H1 (cell line): ENCODE measurements at regions not wholly inside any gene's neighbourhood (a gene's known extent, or its start where the extent isn't known, plus 50 kb on each side); places are given as distances from the start of the nearest gene placed in this dataset.

Experiments used
- CTCF ChIA-PET: fragments of 300-600 bp; sonication (Branson Sonifier 250); formaldehyde crosslinking; loops from one replicate; lab custom pipeline; 2021; ENCODE audit not compliant: partially characterized antibody; lab: Charles Lee
- POLR2A ChIA-PET: fragments of 300-600 bp; sonication (Branson Sonifier 250); formaldehyde crosslinking; loops from one replicate; lab custom pipeline; 2021; ENCODE audit warnings: inconsistent platforms; ENCODE audit not compliant: partially characterized antibody; lab: Charles Lee
- DNase-seq, 2 experiments: peaks; one replicate each; pipeline versions ENCODE4 v3.0.0 to v3.0.0-alpha.2; 2010 to 2022; ENCODE audit warnings: low spot score in 2 of 2, low read depth in 1 of 2, mixed read lengths in 1 of 2
- FAIRE-seq: peaks from 2 replicates; lab custom pipeline; 2011; peaks lifted over from hg19 to GRCh38; lab: Jason Lieb, UNC
- H2AFZ ChIP-seq: 2 replicates; pipeline ENCODE4 v1.8.1; 2012; ENCODE audit warnings: low read length, inconsistent platforms
- H2AK5ac ChIP-seq: 2 replicates; pipeline ENCODE4 v1.6.1; 2013; ENCODE audit warnings: low read depth, low read length
- H2BK120ac ChIP-seq: replicated peaks from 2 replicates; pipeline ENCODE3; 2013; ENCODE audit warnings: low read depth, low read length, inconsistent platforms
- H2BK12ac ChIP-seq: 2 replicates; pipeline ENCODE4 v1.6.1; 2013; ENCODE audit warnings: low read depth, low read length
- H2BK15ac ChIP-seq: 2 replicates; pipeline ENCODE4 v1.6.1; 2013; ENCODE audit warnings: low read length
- H2BK20ac ChIP-seq: 2 replicates; pipeline ENCODE4 v1.6.1; 2013; ENCODE audit warnings: low read length
- H2BK5ac ChIP-seq: 2 replicates; pipeline ENCODE4 v1.6.1; 2013; ENCODE audit warnings: low read depth, low read length
- H3K14ac ChIP-seq: 2 replicates; pipeline ENCODE4 v1.6.1; 2013; ENCODE audit warnings: inconsistent platforms; ENCODE audit not compliant: insufficient read length
- H3K18ac ChIP-seq: 2 replicates; pipeline ENCODE4 v1.6.1; 2013; ENCODE audit warnings: low read length; ENCODE audit errors: extremely low read depth
- H3K23ac ChIP-seq: 2 replicates; pipeline ENCODE4 v1.6.1; 2013; ENCODE audit warnings: inconsistent platforms; ENCODE audit not compliant: insufficient read length
- H3K23me2 ChIP-seq: 2 replicates; pipeline ENCODE4 v1.6.1; 2013; ENCODE audit warnings: low read depth, low read length
- H3K27ac ChIP-seq: 2 replicates; pipeline ENCODE4 v1.6.1; 2011; ENCODE audit warnings: low read depth, low read length, inconsistent platforms
- H3K27me3 ChIP-seq, 4 experiments: replicated peaks in 1 of 4; 1 replicate in 1 of 4; 2 replicates in 3 of 4; pipeline versions ENCODE4 v1.6.1 to v1.8.1; 2011 to 2013; ENCODE audit warnings: low read length in 3 of 4, mild to moderate bottlenecking in 3 of 4, inconsistent platforms in 2 of 4, mixed read lengths in 2 of 4, moderate library complexity in 1 of 4; ENCODE audit not compliant: control insufficient read depth in 3 of 4, insufficient read depth in 3 of 4; ENCODE audit errors: extremely low read depth in 1 of 4
- H3K36me3 ChIP-seq, 4 experiments: 2 replicates each; pipeline versions ENCODE4 v1.6.1 to v1.8.1; 2011 to 2013; ENCODE audit warnings: mild to moderate bottlenecking in 4 of 4, low read length in 3 of 4, moderate library complexity in 2 of 4, control low read depth in 1 of 4, inconsistent platforms in 1 of 4; ENCODE audit not compliant: insufficient read depth in 4 of 4, control insufficient read depth in 2 of 4
- H3K4ac ChIP-seq: replicated peaks from 2 replicates; pipeline ENCODE3; 2013; ENCODE audit warnings: low read length, low read depth, mixed read lengths, inconsistent platforms; ENCODE audit not compliant: insufficient read length
- H3K4me1 ChIP-seq, 4 experiments: replicated peaks in 1 of 4; 1 replicate in 1 of 4; 2 replicates in 3 of 4; pipeline versions ENCODE4 v1.6.1 to v1.8.1; 2011 to 2013; ENCODE audit warnings: low read length in 3 of 4, inconsistent platforms in 2 of 4, mixed read lengths in 1 of 4; ENCODE audit not compliant: insufficient read depth in 4 of 4, control insufficient read depth in 3 of 4
- H3K4me2 ChIP-seq, 2 experiments: 2 replicates each; pipeline versions ENCODE4 v1.6.1 to v1.8.1; 2011 to 2013; ENCODE audit warnings: low read depth in 2 of 2, low read length in 2 of 2, control low read depth in 1 of 2, inconsistent platforms in 1 of 2, mild to moderate bottlenecking in 1 of 2; ENCODE audit not compliant: insufficient read depth in 1 of 2
- H3K4me3 ChIP-seq, 4 experiments: fragments of 200-600, 300-600 bp in 1 of 4; sonication (generic), shearing (Covaris generic), sonication (Bioruptor Twin) in 1 of 4; 2 replicates each; pipeline versions ENCODE4 v1.5.1 to v1.8.1; 2011 to 2016; ENCODE audit warnings: low read length in 4 of 4, low read depth in 3 of 4, control low read depth in 2 of 4, inconsistent platforms in 2 of 4, mild to moderate bottlenecking in 2 of 4, mixed read lengths in 1 of 4, moderate library complexity in 1 of 4; ENCODE audit not compliant: insufficient read depth in 2 of 4; ENCODE audit errors: extremely low read depth in 1 of 4
- H3K56ac ChIP-seq: replicated peaks from 2 replicates; pipeline ENCODE3; 2013; ENCODE audit warnings: low read depth, mild to moderate bottlenecking, mixed read lengths, low read length, inconsistent platforms; ENCODE audit not compliant: insufficient read length
- H3K79me1 ChIP-seq: 2 replicates; pipeline ENCODE4 v1.6.1; 2013; ENCODE audit warnings: low read depth, low read length, control low read depth
- H3K79me2 ChIP-seq, 2 experiments: 2 replicates each; pipeline versions ENCODE4 v1.6.1 to v1.8.1; 2012 to 2013; ENCODE audit warnings: low read length in 2 of 2, mild to moderate bottlenecking in 2 of 2, inconsistent platforms in 1 of 2; ENCODE audit not compliant: insufficient read depth in 2 of 2, control insufficient read depth in 1 of 2
- H3K9ac ChIP-seq, 4 experiments: replicated peaks in 1 of 4; 1 replicate in 1 of 4; 2 replicates in 3 of 4; pipeline versions ENCODE4 v1.6.1 to v1.8.1; 2011 to 2013; ENCODE audit warnings: low read depth in 3 of 4, low read length in 3 of 4, control low read depth in 2 of 4, mild to moderate bottlenecking in 2 of 4, moderate library complexity in 2 of 4, inconsistent platforms in 1 of 4; ENCODE audit errors: extremely low read depth in 1 of 4
- H3K9me3 ChIP-seq, 2 experiments: 2 replicates each; pipeline versions ENCODE4 v1.6.1 to v1.8.1; 2012 to 2013; ENCODE audit warnings: mild to moderate bottlenecking in 2 of 2, moderate library complexity in 2 of 2, control low read depth in 1 of 2, inconsistent platforms in 1 of 2, low read depth in 1 of 2, low read length in 1 of 2, mixed read lengths in 1 of 2; ENCODE audit not compliant: insufficient read depth in 2 of 2
- H4K20me1 ChIP-seq, 2 experiments: replicated peaks in 1 of 2; 2 replicates each; pipeline versions ENCODE3 to v1.8.1; 2011 to 2013; ENCODE audit warnings: inconsistent platforms in 2 of 2, low read length in 2 of 2, mild to moderate bottlenecking in 1 of 2; ENCODE audit not compliant: insufficient read depth in 2 of 2, control insufficient read depth in 1 of 2
- H4K5ac ChIP-seq: 2 replicates; pipeline ENCODE4 v1.6.1; 2013; ENCODE audit warnings: low read length, low read depth, mixed read lengths, inconsistent platforms; ENCODE audit not compliant: insufficient read length
- H4K8ac ChIP-seq: 2 replicates; pipeline ENCODE4 v1.8.0; 2013; ENCODE audit warnings: mild to moderate bottlenecking, moderate library complexity, low read length, inconsistent platforms; ENCODE audit not compliant: insufficient read depth; ENCODE audit errors: extremely low read depth
- H4K91ac ChIP-seq: replicated peaks from 2 replicates; pipeline ENCODE3; 2013; ENCODE audit warnings: low read length, mixed read lengths, inconsistent platforms; ENCODE audit not compliant: insufficient read length
- ATF3 ChIP-seq: IDR thresholded peaks from 2 replicates; pipeline ENCODE4 v1.6.1; 2011; ENCODE audit warnings: low read depth, mild to moderate bottlenecking, low read length; ENCODE audit not compliant: insufficient read depth
- JUN ChIP-seq: IDR thresholded peaks from 2 replicates; pipeline ENCODE4 v1.6.1; 2011; ENCODE audit warnings: low read depth, mild to moderate bottlenecking, improper control_type of control experiment, low read length
- WGBS, 2 experiments: shearing (Covaris generic) in 1 of 2; methylation state at CpG; one replicate each; pipeline versions ENCODE4 v1.1.6 to v1.1.7; 2013 to 2015; ENCODE audit warnings: low lambda C conversion rate in 2 of 2, mixed read lengths in 2 of 2, inconsistent platforms in 1 of 2, low coverage in 1 of 2, missing lambda C conversion rate in 1 of 2; ENCODE audit not compliant: insufficient replicate concordance in 2 of 2, insufficient coverage in 1 of 2, insufficient read length in 1 of 2; ENCODE audit errors: extremely low coverage in 1 of 2, missing lambda C conversion rate in 1 of 2; 5-methylcytosine and 5-hydroxymethylcytosine counted together

- no peaks in the 10 kb centered on the region for H3K23me2 ChIP-seq
- H2AK5ac ChIP-seq, result no peak overlapping the region
- no peaks in the 10 kb centered on the region for H3K9me3 ChIP-seq
- POLR2A ChIA-PET, result no interaction called here
- no peak overlapping the region for H2BK5ac ChIP-seq
- H4K91ac ChIP-seq, result no peak overlapping the region
- H3K56ac ChIP-seq, result no peak overlapping the region
- H3K4me1 ChIP-seq, result no peaks in the 10 kb centered on the region
- no peak overlapping the region for H2BK120ac ChIP-seq
- H4K8ac ChIP-seq, result no peak overlapping the region
- no peak overlapping the region for H3K27ac ChIP-seq
- no peaks in the 10 kb centered on the region for H3K36me3 ChIP-seq
- H3K79me2 ChIP-seq, result no peaks in the 10 kb centered on the region
- 89% methylated on average over 2 of the region's 2 CpGs; no CpG with 5 or more reads in 1 of the 2 experiments for WGBS, 2 experiments
- TF ChIP-seq ATF3 (no peak), JUN (no peak)
- TF ChIP-seq, all 59 proteins: peak for 0
- no peak overlapping the region for H3K18ac ChIP-seq
- no peaks in the 10 kb centered on the region for H3K27me3 ChIP-seq
- H3K4ac ChIP-seq, result no peak overlapping the region
- no peak overlapping the region for H3K4me2 ChIP-seq
- no peak for DNase-seq
- no peak overlapping the region for H3K14ac ChIP-seq
- H2BK15ac ChIP-seq, result no peak overlapping the region
- no peak overlapping the region for H4K5ac ChIP-seq
- H2BK12ac ChIP-seq, result no peak overlapping the region
- H4K20me1 ChIP-seq, result no peaks in the 10 kb centered on the region
- no peak overlapping the region for H2AFZ ChIP-seq
- H2BK20ac ChIP-seq, result no peak overlapping the region
- no peak overlapping the region for H3K9ac ChIP-seq
- no peaks in the 10 kb centered on the region for H3K79me1 ChIP-seq
- CTCF ChIA-PET, result no interaction called here
- no peak for FAIRE-seq
- no peak overlapping the region for H3K23ac ChIP-seq
- no peak overlapping the region for H3K4me3 ChIP-seq
These were observed 738.3 kb upstream of the HS6ST1 start for GRCh38 chr2:129056959-129057317.
